BE2C (cell line): ENCODE measurements at regions not wholly inside any gene's neighbourhood (a gene's known extent, or its start where the extent isn't known, plus 50 kb on each side); places are given as distances from the start of the nearest gene placed in this dataset.
"Not testable (repeated sequence)": the region's sequence is repeated elsewhere in the genome, so short reads cannot be mapped to it uniquely, and the experiment has no call there.

Experiments used
- DNase-seq: peaks from one replicate; pipeline ENCODE4 v3.0.0-alpha.2; 2020
- H3K27me3 ChIP-seq: fragments of 250-450 bp; sonication (Bioruptor Pico); 2 replicates; pipeline ENCODE4 v1.5.1; 2020; ENCODE audit warnings: mild to moderate bottlenecking
- H3K36me3 ChIP-seq: fragments of 250-450 bp; sonication (Bioruptor Pico); 2 replicates; pipeline ENCODE4 v1.5.1; 2020; ENCODE audit warnings: mild to moderate bottlenecking
- H3K4me1 ChIP-seq: fragments of 250-450 bp; sonication (Bioruptor Pico); 2 replicates; pipeline ENCODE4 v1.5.1; 2020
- H3K4me3 ChIP-seq: 2 replicates; pipeline ENCODE4 v1.5.1; 2011; ENCODE audit warnings: low read depth, low read length
- H3K9me3 ChIP-seq: fragments of 250-450 bp; sonication (Bioruptor Pico); 2 replicates; pipeline ENCODE4 v1.5.1; 2020
- CTCF ChIP-seq: IDR thresholded peaks from 2 replicates; pipeline ENCODE4 v1.5.1; 2012; ENCODE audit warnings: mild to moderate bottlenecking, low read depth, low read length

- no peaks in the 10 kb centered on the region for H3K36me3 ChIP-seq
- H3K4me1 ChIP-seq: no peaks in the 10 kb centered on the region
- TF ChIP-seq CTCF: no peak
- no peaks in the 10 kb centered on the region for H3K27me3 ChIP-seq
- no peak for DNase-seq
- H3K4me3 ChIP-seq: no peak overlapping the region
- H3K9me3 ChIP-seq: no peaks in the 10 kb centered on the region
These were observed 86.8 kb upstream of the CCDC71L start for GRCh38 chr7:106747804-106748203.

GRCh38 chr7:106749165-106749564 is 88.2 kb upstream of the CCDC71L start:
- TF ChIP-seq CTCF: no peak
- H3K36me3 ChIP-seq: no peaks in the 10 kb centered on the region
- no peak for DNase-seq
- no peaks in the 10 kb centered on the region for H3K9me3 ChIP-seq
- no peaks in the 10 kb centered on the region for H3K4me1 ChIP-seq
- H3K27me3 ChIP-seq: no peaks in the 10 kb centered on the region
- no peak overlapping the region for H3K4me3 ChIP-seq

GRCh38 chr7:106750773-106751172 is 89.8 kb upstream of the CCDC71L start:
- Histone ChIP-seq H3K4me3 (no peak overlapping the region), H3K36me3 (no peaks in the 10 kb centered on the region), H3K4me1 (no peaks in the 10 kb centered on the region), H3K9me3 (no peaks in the 10 kb centered on the region), H3K27me3 (no peaks in the 10 kb centered on the region)
- no peak for TF ChIP-seq CTCF
- DNase-seq: no peak

- Histone ChIP-seq H3K4me3 (no peak overlapping the region), H3K36me3 (no peaks in the 10 kb centered on the region), H3K27me3 (no peaks in the 10 kb centered on the region), H3K9me3 (no peaks in the 10 kb centered on the region), H3K4me1 (no peaks in the 10 kb centered on the region)
- DNase-seq: no peak
- TF ChIP-seq CTCF: no peak
These were observed 91.4 kb upstream of the CCDC71L start for GRCh38 chr7:106752367-106752766.

GRCh38 chr7:106755024-106755423 is 94.1 kb upstream of the CCDC71L start:
- H3K4me1 ChIP-seq, DNase-seq, H3K27me3 ChIP-seq, H3K36me3 ChIP-seq, H3K9me3 ChIP-seq, H3K4me3 ChIP-seq: not testable (repeated sequence)

GRCh38 chr7:106755641-106756040 is 94.7 kb upstream of the CCDC71L start:
- Histone ChIP-seq H3K36me3 (no peaks in the 10 kb centered on the region), H3K9me3 (no peaks in the 10 kb centered on the region), H3K4me1 (no peaks in the 10 kb centered on the region; the same call in 1 of the 2 replicates), H3K27me3 (no peaks in the 10 kb centered on the region), H3K4me3 (no peak overlapping the region)
- TF ChIP-seq CTCF: no peak
- no peak for DNase-seq

GRCh38 chr7:106756071-106756470 is 95.1 kb upstream of the CCDC71L start:
- TF ChIP-seq CTCF: no peak
- Histone ChIP-seq H3K9me3 (no peaks in the 10 kb centered on the region), H3K4me3 (no peak overlapping the region), H3K27me3 (no peaks in the 10 kb centered on the region), H3K4me1 (no peaks in the 10 kb centered on the region; the same call in 1 of the 2 replicates), H3K36me3 (no peaks in the 10 kb centered on the region)
- DNase-seq: no peak
